Peyer's patch (tissue), 4 donors: ENCODE measurements at regions not wholly inside any gene's neighbourhood (a gene's known extent, or its start where the extent isn't known, plus 50 kb on each side); places are given as distances from the start of the nearest gene placed in this dataset.

Source experiments
- DNase-seq, 3 donors: peaks; one replicate each; pipeline ENCODE4 v3.0.0-alpha.2; 2017 to 2019
- H3K27ac ChIP-seq, 4 donors: fragments of 200-600 bp; sonication (generic); one replicate each; pipeline ENCODE4 v1.5.1; 2016 to 2019
- H3K27me3 ChIP-seq, 2 donors: fragments of 200-600 bp; sonication (generic); one replicate each; pipeline ENCODE4 v1.5.1; 2019
- H3K36me3 ChIP-seq, 3 donors: fragments of 200-600 bp; sonication (generic); one replicate each; pipeline ENCODE4 v1.5.1; 2016 to 2019
- H3K4me1 ChIP-seq, 4 donors: fragments of 200-600 bp; sonication (generic); one replicate each; pipeline ENCODE4 v1.5.1; 2016 to 2019
- H3K4me3 ChIP-seq, 4 donors: fragments of 200-600 bp; sonication (generic); 1 replicate in 3 of 4; 2 replicates in 1 of 4; pipeline ENCODE4 v1.5.1; 2016 to 2019; ENCODE audit warnings: mild to moderate bottlenecking in 1 of 4
- H3K9me3 ChIP-seq, 4 donors: fragments of 200-600 bp; sonication (generic); one replicate each; pipeline ENCODE4 v1.5.1; 2016 to 2019; ENCODE audit warnings: mild to moderate bottlenecking in 1 of 4
- POLR2A ChIP-seq, 2 donors: fragments of 450-650 bp; IDR thresholded peaks; one replicate each; pipeline ENCODE4 v1.5.1; 2017; ENCODE audit warnings: antibody characterized with exemption in 2 of 2, mild to moderate bottlenecking in 2 of 2, moderate library complexity in 2 of 2
- TF ChIP-seq, protein P1 (sequence below), 6 experiments: fragments of 450-650 bp in 4 of 6; fragments of 200-600 bp in 2 of 6; sonication (generic) in 1 of 6; IDR thresholded peaks; one replicate each; pipeline ENCODE4 v1.5.1; 2017 to 2019; ENCODE audit warnings: antibody characterized with exemption in 6 of 6, mild to moderate bottlenecking in 3 of 6, moderate library complexity in 1 of 6

DNA sequence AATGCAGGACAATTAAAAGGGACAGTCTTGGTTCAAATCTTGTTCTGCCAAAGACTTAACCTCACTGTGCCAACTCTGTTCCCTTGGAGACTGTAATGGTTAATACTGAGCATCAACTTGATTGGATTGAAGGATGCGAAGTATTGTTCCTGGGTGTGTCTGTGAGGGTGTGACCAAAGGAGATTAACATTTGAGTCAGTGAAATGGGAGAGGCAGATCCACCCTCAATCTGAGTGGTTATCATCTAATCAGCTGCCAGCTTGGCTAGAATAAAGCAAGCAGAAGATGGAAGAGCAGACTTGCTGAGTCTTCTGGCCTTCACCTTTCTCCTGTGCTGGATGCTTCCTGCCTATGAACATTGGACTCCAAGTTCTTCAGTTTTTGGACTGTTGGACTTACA, 474.4 kb downstream of the CD83 start:
- Histone ChIP-seq H3K36me3 (no peaks in the 10 kb centered on the region), H3K4me3 (no peak overlapping the region), H3K27ac (no peak overlapping the region), H3K4me1 (no peaks in the 10 kb centered on the region), H3K27me3 (no peaks in the 10 kb centered on the region), H3K9me3 (no peaks in the 10 kb centered on the region)
- no peak for DNase-seq
- TF ChIP-seq, protein P1, sequence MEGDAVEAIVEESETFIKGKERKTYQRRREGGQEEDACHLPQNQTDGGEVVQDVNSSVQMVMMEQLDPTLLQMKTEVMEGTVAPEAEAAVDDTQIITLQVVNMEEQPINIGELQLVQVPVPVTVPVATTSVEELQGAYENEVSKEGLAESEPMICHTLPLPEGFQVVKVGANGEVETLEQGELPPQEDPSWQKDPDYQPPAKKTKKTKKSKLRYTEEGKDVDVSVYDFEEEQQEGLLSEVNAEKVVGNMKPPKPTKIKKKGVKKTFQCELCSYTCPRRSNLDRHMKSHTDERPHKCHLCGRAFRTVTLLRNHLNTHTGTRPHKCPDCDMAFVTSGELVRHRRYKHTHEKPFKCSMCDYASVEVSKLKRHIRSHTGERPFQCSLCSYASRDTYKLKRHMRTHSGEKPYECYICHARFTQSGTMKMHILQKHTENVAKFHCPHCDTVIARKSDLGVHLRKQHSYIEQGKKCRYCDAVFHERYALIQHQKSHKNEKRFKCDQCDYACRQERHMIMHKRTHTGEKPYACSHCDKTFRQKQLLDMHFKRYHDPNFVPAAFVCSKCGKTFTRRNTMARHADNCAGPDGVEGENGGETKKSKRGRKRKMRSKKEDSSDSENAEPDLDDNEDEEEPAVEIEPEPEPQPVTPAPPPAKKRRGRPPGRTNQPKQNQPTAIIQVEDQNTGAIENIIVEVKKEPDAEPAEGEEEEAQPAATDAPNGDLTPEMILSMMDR (IDR thresholded peaks at IDR 0.05) = no peak
- no peak for TF ChIP-seq POLR2A (IDR thresholded peaks at IDR 0.05)

GRCh38 chr6:14593286-14593685, 475.7 kb downstream of the CD83 start:
- Histone ChIP-seq H3K9me3 (no peaks in the 10 kb centered on the region), H3K4me3 (no peak overlapping the region), H3K36me3 (no peaks in the 10 kb centered on the region), H3K27ac (no peak overlapping the region), H3K27me3 (no peaks in the 10 kb centered on the region), H3K4me1 (no peaks in the 10 kb centered on the region)
- TF ChIP-seq, protein P1 (IDR thresholded peaks at IDR 0.05) = no peak
- TF ChIP-seq POLR2A (IDR thresholded peaks at IDR 0.05) = no peak
- DNase-seq = no peak

DNA sequence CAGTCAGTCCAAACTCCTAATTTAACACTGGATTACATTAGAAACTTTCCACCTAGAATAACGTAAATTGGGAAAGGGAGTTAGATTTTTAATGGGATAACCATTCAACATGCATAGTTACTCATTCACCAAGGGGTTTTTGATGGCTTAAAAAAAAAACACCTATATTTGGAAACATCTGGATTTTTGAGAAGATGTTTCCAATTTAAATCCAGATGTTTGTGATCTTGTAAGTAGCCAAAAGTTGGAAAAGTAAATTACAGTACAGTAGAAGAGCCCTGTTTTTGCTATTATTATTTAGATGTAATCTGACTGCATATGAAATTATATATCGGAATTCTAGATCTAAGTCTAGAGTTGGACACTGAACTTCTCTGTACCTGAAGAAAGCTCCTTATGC, 478.2 kb downstream of the CD83 start:
- no peaks in the 10 kb centered on the region for H3K27me3 ChIP-seq
- no peaks in the 10 kb centered on the region for H3K9me3 ChIP-seq
- DNase-seq = no peak
- H3K27ac ChIP-seq = no peak overlapping the region
- no peaks in the 10 kb centered on the region for H3K4me1 ChIP-seq
- no peak overlapping the region for H3K4me3 ChIP-seq
- TF ChIP-seq, protein P1 (IDR thresholded peaks at IDR 0.05) = no peak
- no peak for TF ChIP-seq POLR2A (IDR thresholded peaks at IDR 0.05)
- H3K36me3 ChIP-seq = no peaks in the 10 kb centered on the region

- TF ChIP-seq, protein P1 (IDR thresholded peaks at IDR 0.05) = no peak
- no peak for TF ChIP-seq POLR2A (IDR thresholded peaks at IDR 0.05)
- no peak for DNase-seq
- Histone ChIP-seq H3K4me1 (no peaks in the 10 kb centered on the region), H3K27ac (no peak overlapping the region), H3K4me3 (no peak overlapping the region), H3K36me3 (no peaks in the 10 kb centered on the region), H3K9me3 (no peaks in the 10 kb centered on the region), H3K27me3 (no peaks in the 10 kb centered on the region)
Observed at GRCh38 chr6:14596410-14596809, 478.8 kb downstream of the CD83 start.

DNA sequence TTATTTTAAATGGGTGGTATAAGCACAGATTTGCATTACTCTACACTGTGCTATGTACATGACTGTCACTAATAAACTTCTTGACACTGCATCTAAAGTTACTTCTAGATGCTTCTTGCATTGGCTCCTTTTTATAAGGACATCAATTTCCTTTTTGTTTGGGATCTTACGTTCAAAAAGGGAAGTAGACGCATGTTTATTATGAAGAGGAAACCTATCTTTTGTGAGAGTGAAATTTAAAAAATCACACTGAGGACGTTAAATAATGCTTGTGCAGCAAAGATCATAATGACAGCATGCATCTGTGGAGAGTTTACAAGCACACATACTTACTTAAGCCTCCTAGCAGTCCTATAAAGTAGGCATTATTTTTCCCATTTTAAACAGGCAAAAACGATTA, 479.5 kb downstream of the CD83 start:
- Histone ChIP-seq H3K4me1 (no peaks in the 10 kb centered on the region), H3K4me3 (no peak overlapping the region), H3K9me3 (no peaks in the 10 kb centered on the region), H3K36me3 (no peaks in the 10 kb centered on the region), H3K27ac (no peak overlapping the region), H3K27me3 (no peaks in the 10 kb centered on the region)
- no peak for DNase-seq
- TF ChIP-seq, protein P1 (IDR thresholded peaks at IDR 0.05) = no peak
- no peak for TF ChIP-seq POLR2A (IDR thresholded peaks at IDR 0.05)
